K562 (cell line): ENCODE measurements at regions not wholly inside any gene's neighbourhood (a gene's known extent, or its start where the extent isn't known, plus 50 kb on each side); places are given as distances from the start of the nearest gene placed in this dataset.

Experiments
- ATAC-seq: fragments of 200-7000 bp; cut with Tn5 transposase; 3 replicates; pipeline ENCODE4 v1.9.1; 2020; ENCODE audit warnings: moderate library complexity
- BruUV-seq: library from RNA; stranded (reverse); fragments of 400-500 nt; replicated peaks from 2 replicates; lab custom pipeline; 2021; lab: Mats Ljungman, UMichigan
- CTCF ChIA-PET: fragments of 300-600 bp; formaldehyde crosslinking; extraction: SDS; loops from one replicate; lab custom pipeline; 2021; ENCODE audit warnings: low intra/inter-chr PET ratio; lab: Yijun Ruan, JAX
- POLR2A ChIA-PET: fragments of 300-600, 350-650 bp; sonication (Branson Sonifier 250); formaldehyde crosslinking; extraction: SDS; loops from one replicate; lab custom pipeline; 2021; ENCODE audit warnings: antibody characterized with exemption, inconsistent platforms; lab: Yijun Ruan, JAX
- DNase-seq, 4 experiments: peaks; one replicate each; pipeline versions ENCODE4 v3.0.0 to v3.0.0-alpha.2; 2011 to 2018; ENCODE audit warnings: low spot score in 3 of 4, mixed read lengths in 3 of 4; ENCODE audit errors: extremely low read depth in 1 of 4
- FAIRE-seq: peaks from 2 replicates; lab custom pipeline; 2011; peaks lifted over from hg19 to GRCh38; lab: Jason Lieb, UNC
- H2AFZ ChIP-seq: 2 replicates; pipeline ENCODE4 v1.6.0; 2011; ENCODE audit warnings: low read depth, low read length, control low read depth, inconsistent platforms
- H3K27ac ChIP-seq: fragments of 200-600 bp; 3 replicates; pipeline ENCODE4 v1.8.0; 2011; ENCODE audit warnings: low read depth, mild to moderate bottlenecking, control low read depth, inconsistent platforms, low read length, moderate library complexity, mixed read lengths; ENCODE audit errors: extremely low read depth
- H3K27me3 ChIP-seq, 2 experiments: fragments of 300-600 bp in 1 of 2; 2 replicates in 1 of 2; 3 replicates in 1 of 2; pipeline versions ENCODE4 v1.6.0 to v1.8.0; 2011; ENCODE audit warnings: inconsistent platforms in 2 of 2, low read length in 2 of 2, mild to moderate bottlenecking in 1 of 2, mixed read lengths in 1 of 2, moderate library complexity in 1 of 2; ENCODE audit not compliant: control insufficient read depth in 2 of 2, insufficient read depth in 2 of 2
- H3K36me3 ChIP-seq: fragments of 300-600 bp; 3 replicates; pipeline ENCODE4 v1.8.0; 2011; ENCODE audit warnings: mild to moderate bottlenecking, low read length, inconsistent platforms; ENCODE audit not compliant: control insufficient read depth, insufficient read depth
- H3K4me1 ChIP-seq, 2 experiments: fragments of 200-600 bp in 1 of 2; replicated peaks in 1 of 2; 2 replicates in 1 of 2; 3 replicates in 1 of 2; pipeline versions ENCODE4 v1.5.1 to v1.8.0; 2011; ENCODE audit warnings: inconsistent platforms in 2 of 2, low read length in 2 of 2, mild to moderate bottlenecking in 1 of 2, mixed read lengths in 1 of 2, moderate library complexity in 1 of 2; ENCODE audit not compliant: control insufficient read depth in 2 of 2, insufficient read depth in 2 of 2
- H3K4me2 ChIP-seq: 2 replicates; pipeline ENCODE4 v1.6.1; 2011; ENCODE audit warnings: low read length, control low read depth, inconsistent platforms, mixed read lengths; ENCODE audit not compliant: insufficient read depth
- H3K4me3 ChIP-seq: fragments of 200-600 bp; sonication (generic), shearing (Covaris generic); 2 replicates; pipeline ENCODE4 v1.5.1; 2016; ENCODE audit warnings: control low read depth, inconsistent platforms
- H3K79me2 ChIP-seq: fragments of 200-600 bp; 3 replicates; pipeline ENCODE4 v1.8.0; 2011; ENCODE audit warnings: low read length, inconsistent platforms; ENCODE audit not compliant: control insufficient read depth, insufficient read depth
- H3K9ac ChIP-seq, 2 experiments: 2 replicates each; pipeline versions ENCODE4 v1.6.0 to v1.6.1; 2011; ENCODE audit warnings: low read depth in 2 of 2, low read length in 2 of 2, control low read depth in 1 of 2, inconsistent platforms in 1 of 2, mild to moderate bottlenecking in 1 of 2, mixed read lengths in 1 of 2; ENCODE audit not compliant: insufficient read depth in 1 of 2
- H3K9me1 ChIP-seq: one replicate; pipeline ENCODE4 v1.6.0; 2011; ENCODE audit warnings: inconsistent platforms, mild to moderate bottlenecking, low read length, moderate library complexity; ENCODE audit not compliant: control insufficient read depth, insufficient read depth
- H3K9me3 ChIP-seq: replicated peaks from 2 replicates; pipeline ENCODE4 v1.5.1; 2011; ENCODE audit warnings: low read depth, low read length, inconsistent platforms; ENCODE audit not compliant: control insufficient read depth, insufficient read depth
- H4K20me1 ChIP-seq: replicated peaks from 2 replicates; pipeline ENCODE4 v1.6.1; 2011; ENCODE audit warnings: low read length, inconsistent platforms, mixed read lengths; ENCODE audit not compliant: control insufficient read depth, insufficient read depth
- ATF1 ChIP-seq, 2 experiments: fragments of 450-650 bp in 1 of 2; IDR thresholded peaks; 2 replicates each; pipeline ENCODE4 v1.6.1; 2016; ENCODE audit warnings: missing compliant biosample characterization in 1 of 2, missing genetic modification characterization in 1 of 2
- ETV1 ChIP-seq: fragments of 450-650 bp; conservative IDR thresholded peaks from 2 replicates; pipeline ENCODE4 v1.6.1; 2016; ENCODE audit warnings: missing genetic modification characterization, control low read depth, low read depth, missing compliant biosample characterization
- KLF16 ChIP-seq: IDR thresholded peaks from 2 replicates; pipeline ENCODE4 v1.6.1; 2016; ENCODE audit warnings: antibody characterized with exemption
- PCBP1 ChIP-seq: fragments of 200-400 bp; formaldehyde crosslinking; IDR thresholded peaks from 2 replicates; pipeline ENCODE4 v1.6.1; 2018; ENCODE audit warnings: mild to moderate bottlenecking, low read depth, low read length; ENCODE audit not compliant: poor library complexity, severe bottlenecking
- POLR2H ChIP-seq: IDR thresholded peaks from 2 replicates; pipeline ENCODE4 v1.6.1; 2016; ENCODE audit warnings: missing genetic modification characterization, low read depth, mild to moderate bottlenecking, control low read depth, missing compliant biosample characterization, moderate library complexity
- ZNF79 ChIP-seq: fragments of 250-450 bp; sonication (Bioruptor Pico); IDR thresholded peaks from 2 replicates; pipeline ENCODE4 v1.4.0; 2020; ENCODE audit warnings: low read depth, mild to moderate bottlenecking, moderate library complexity
- WGBS: fragments of 100-300 bp; shearing (Covaris generic); methylation state at CpG from one replicate; pipeline ENCODE4 v1.1.6; 2016; ENCODE audit warnings: low coverage, mixed read lengths; ENCODE audit not compliant: insufficient coverage; ENCODE audit errors: missing lambda C conversion rate; 5-methylcytosine and 5-hydroxymethylcytosine counted together
- in situ Hi-C: fragments of 300-500 bp; cut with MboI; formaldehyde crosslinking; loops from 4 replicates; pipeline ENCODE4 v1.15.0; 2018; ENCODE audit warnings: inconsistent platforms, mixed read lengths
- intact Hi-C: fragments of 100-400 bp; cut with micrococcal nuclease; formaldehyde crosslinking; loops from 2 replicates; pipeline ENCODE4 v1.14.2; 2022
- TF ChIP-seq, protein P1 (sequence below), 2 experiments: IDR thresholded peaks in 1 of 2; conservative IDR thresholded peaks in 1 of 2; 2 replicates each; pipeline ENCODE4 v1.6.1; 2016; ENCODE audit warnings: low read depth in 2 of 2, mild to moderate bottlenecking in 1 of 2, missing compliant biosample characterization in 1 of 2, missing genetic modification characterization in 1 of 2, moderate library complexity in 1 of 2
- TF ChIP-seq, protein P2 (sequence below): sonication (generic); formaldehyde crosslinking; IDR thresholded peaks from 2 replicates; pipeline ENCODE4 v1.8.0; 2023; ENCODE audit warnings: missing genetic modification reagents, mild to moderate bottlenecking, borderline replicate concordance

DNA sequence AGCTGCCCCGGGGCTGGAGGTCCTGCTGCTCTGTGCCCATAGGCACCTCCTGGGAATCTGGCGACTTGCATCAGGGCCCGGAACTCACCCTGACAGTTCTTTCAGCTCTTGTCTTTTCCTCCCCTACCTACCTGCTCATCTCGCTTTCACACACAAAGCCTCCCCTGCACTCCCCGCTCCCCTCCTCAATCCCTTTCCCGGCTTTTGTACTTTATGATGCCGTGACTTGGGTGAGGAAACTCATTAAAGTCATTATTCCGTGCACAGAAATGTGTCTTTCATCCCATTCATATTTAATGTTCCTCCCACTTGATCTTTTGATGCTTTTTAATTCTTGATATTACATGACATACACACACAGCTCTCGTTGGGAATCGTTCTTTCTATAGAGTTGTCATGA, 218.6 kb downstream of the RPS24 start:
- BruUV-seq, result no TSS peak

GRCh38 chr10:78253063-78253853, 219.6 kb downstream of the RPS24 start:
- Histone ChIP-seq H3K4me1 (peaks cover 8 to 15% of the 10 kb centered on the region in 2 experiments; a peak in 3 of 5 replicates), H3K79me2 (no peaks in the 10 kb centered on the region), H3K9me1 (no peaks in the 10 kb centered on the region), H2AFZ (no peak overlapping the region), H3K27me3 (peaks cover 9 to 39% of the 10 kb centered on the region in 2 experiments; a peak in 4 of 5 replicates), H3K36me3 (no peaks in the 10 kb centered on the region), H3K4me2 (no peak overlapping the region), H3K27ac (no peak overlapping the region), H3K9me3 (no peaks in the 10 kb centered on the region), H3K9ac (no peak overlapping the region), H3K4me3 (no peak overlapping the region), H4K20me1 (no peaks in the 10 kb centered on the region)
- POLR2A ChIA-PET, result interaction anchor here (0.5 to 1.0 kb wide), 2 partner anchors 16 to 31 kb away, joined by 3 to 4 read pairs; no protein-coding TSS in a partner anchor
- WGBS, result 6% methylated on average over 9 of the region's 9 CpGs
- FAIRE-seq, result no peak
- ATAC-seq, result no peak
- no peak for DNase-seq
- intact Hi-C loops, result no loop called here
- in situ Hi-C loops, result no loop called here
- BruUV-seq, result no TSS peak
- CTCF ChIA-PET, result no interaction called here
- TF ChIP-seq, protein P1, sequence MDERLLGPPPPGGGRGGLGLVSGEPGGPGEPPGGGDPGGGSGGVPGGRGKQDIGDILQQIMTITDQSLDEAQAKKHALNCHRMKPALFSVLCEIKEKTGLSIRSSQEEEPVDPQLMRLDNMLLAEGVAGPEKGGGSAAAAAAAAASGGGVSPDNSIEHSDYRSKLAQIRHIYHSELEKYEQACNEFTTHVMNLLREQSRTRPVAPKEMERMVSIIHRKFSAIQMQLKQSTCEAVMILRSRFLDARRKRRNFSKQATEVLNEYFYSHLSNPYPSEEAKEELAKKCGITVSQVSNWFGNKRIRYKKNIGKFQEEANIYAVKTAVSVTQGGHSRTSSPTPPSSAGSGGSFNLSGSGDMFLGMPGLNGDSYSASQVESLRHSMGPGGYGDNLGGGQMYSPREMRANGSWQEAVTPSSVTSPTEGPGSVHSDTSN (CRISPR knock-in tag; IDR thresholded peaks at IDR 0.05; ENCODE audit: low read depth), result no peak
- TF ChIP-seq, protein P1 (tag; conservative IDR thresholded peaks at IDR 0.05; ENCODE audit: low read depth), result peak; percentile 83
- TF ChIP-seq, protein P2, sequence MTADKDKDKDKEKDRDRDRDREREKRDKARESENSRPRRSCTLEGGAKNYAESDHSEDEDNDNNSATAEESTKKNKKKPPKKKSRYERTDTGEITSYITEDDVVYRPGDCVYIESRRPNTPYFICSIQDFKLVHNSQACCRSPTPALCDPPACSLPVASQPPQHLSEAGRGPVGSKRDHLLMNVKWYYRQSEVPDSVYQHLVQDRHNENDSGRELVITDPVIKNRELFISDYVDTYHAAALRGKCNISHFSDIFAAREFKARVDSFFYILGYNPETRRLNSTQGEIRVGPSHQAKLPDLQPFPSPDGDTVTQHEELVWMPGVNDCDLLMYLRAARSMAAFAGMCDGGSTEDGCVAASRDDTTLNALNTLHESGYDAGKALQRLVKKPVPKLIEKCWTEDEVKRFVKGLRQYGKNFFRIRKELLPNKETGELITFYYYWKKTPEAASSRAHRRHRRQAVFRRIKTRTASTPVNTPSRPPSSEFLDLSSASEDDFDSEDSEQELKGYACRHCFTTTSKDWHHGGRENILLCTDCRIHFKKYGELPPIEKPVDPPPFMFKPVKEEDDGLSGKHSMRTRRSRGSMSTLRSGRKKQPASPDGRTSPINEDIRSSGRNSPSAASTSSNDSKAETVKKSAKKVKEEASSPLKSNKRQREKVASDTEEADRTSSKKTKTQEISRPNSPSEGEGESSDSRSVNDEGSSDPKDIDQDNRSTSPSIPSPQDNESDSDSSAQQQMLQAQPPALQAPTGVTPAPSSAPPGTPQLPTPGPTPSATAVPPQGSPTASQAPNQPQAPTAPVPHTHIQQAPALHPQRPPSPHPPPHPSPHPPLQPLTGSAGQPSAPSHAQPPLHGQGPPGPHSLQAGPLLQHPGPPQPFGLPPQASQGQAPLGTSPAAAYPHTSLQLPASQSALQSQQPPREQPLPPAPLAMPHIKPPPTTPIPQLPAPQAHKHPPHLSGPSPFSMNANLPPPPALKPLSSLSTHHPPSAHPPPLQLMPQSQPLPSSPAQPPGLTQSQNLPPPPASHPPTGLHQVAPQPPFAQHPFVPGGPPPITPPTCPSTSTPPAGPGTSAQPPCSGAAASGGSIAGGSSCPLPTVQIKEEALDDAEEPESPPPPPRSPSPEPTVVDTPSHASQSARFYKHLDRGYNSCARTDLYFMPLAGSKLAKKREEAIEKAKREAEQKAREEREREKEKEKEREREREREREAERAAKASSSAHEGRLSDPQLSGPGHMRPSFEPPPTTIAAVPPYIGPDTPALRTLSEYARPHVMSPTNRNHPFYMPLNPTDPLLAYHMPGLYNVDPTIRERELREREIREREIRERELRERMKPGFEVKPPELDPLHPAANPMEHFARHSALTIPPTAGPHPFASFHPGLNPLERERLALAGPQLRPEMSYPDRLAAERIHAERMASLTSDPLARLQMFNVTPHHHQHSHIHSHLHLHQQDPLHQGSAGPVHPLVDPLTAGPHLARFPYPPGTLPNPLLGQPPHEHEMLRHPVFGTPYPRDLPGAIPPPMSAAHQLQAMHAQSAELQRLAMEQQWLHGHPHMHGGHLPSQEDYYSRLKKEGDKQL, result no peak

More for the DNA sequence above, 218.6 kb downstream of the RPS24 start:
- WGBS, result 2% methylated on average over 10 of the region's 10 CpGs
- no peaks in the 10 kb centered on the region for H3K9me3 ChIP-seq
- CTCF ChIA-PET, result no interaction called here
- H3K79me2 ChIP-seq, result no peaks in the 10 kb centered on the region
- H3K4me3 ChIP-seq, result no peak overlapping the region
- no peak for DNase-seq
- in situ Hi-C loops, result no loop called here
- no peaks in the 10 kb centered on the region for H3K36me3 ChIP-seq
- peaks cover 8 to 15% of the 10 kb centered on the region in 2 experiments; a peak in 3 of 5 replicates for H3K4me1 ChIP-seq
- H2AFZ ChIP-seq, result no peak overlapping the region
- H3K27me3 ChIP-seq, result peaks cover 9 to 43% of the 10 kb centered on the region in 2 experiments; a peak in 4 of 5 replicates
- H3K4me2 ChIP-seq, result no peak overlapping the region
- no peak overlapping the region for H3K27ac ChIP-seq
- FAIRE-seq, result no peak
- TF ChIP-seq POLR2H (tag), result no peak
- no peak for TF ChIP-seq KLF16
- TF ChIP-seq ATF1 (CRISPR knock-in tag; IDR thresholded peaks at IDR 0.05), result no peak
- no peak for TF ChIP-seq ATF1 (tag; IDR thresholded peaks at IDR 0.05)
- TF ChIP-seq PCBP1, result no peak
- no peak for TF ChIP-seq ZNF79 (CRISPR knock-in tag)
- no peak for TF ChIP-seq ETV1 (tag)
- TF ChIP-seq, all 486 proteins: peak for 0
- POLR2A ChIA-PET, result interaction anchor here (1.0 kb wide), 1 partner anchor 32 kb away, joined by 4 read pairs; no protein-coding TSS in a partner anchor
- intact Hi-C loops, result no loop called here
- Histone ChIP-seq H4K20me1 (no peaks in the 10 kb centered on the region), H3K9me1 (no peaks in the 10 kb centered on the region), H3K9ac (no peak overlapping the region)
- ATAC-seq, result no peak
